ENCODE measurements at regions not wholly inside any gene's neighbourhood (a gene's known extent, or its start where the extent isn't known, plus 50 kb on each side); places are given as distances from the start of the nearest gene placed in this dataset.

DNA sequence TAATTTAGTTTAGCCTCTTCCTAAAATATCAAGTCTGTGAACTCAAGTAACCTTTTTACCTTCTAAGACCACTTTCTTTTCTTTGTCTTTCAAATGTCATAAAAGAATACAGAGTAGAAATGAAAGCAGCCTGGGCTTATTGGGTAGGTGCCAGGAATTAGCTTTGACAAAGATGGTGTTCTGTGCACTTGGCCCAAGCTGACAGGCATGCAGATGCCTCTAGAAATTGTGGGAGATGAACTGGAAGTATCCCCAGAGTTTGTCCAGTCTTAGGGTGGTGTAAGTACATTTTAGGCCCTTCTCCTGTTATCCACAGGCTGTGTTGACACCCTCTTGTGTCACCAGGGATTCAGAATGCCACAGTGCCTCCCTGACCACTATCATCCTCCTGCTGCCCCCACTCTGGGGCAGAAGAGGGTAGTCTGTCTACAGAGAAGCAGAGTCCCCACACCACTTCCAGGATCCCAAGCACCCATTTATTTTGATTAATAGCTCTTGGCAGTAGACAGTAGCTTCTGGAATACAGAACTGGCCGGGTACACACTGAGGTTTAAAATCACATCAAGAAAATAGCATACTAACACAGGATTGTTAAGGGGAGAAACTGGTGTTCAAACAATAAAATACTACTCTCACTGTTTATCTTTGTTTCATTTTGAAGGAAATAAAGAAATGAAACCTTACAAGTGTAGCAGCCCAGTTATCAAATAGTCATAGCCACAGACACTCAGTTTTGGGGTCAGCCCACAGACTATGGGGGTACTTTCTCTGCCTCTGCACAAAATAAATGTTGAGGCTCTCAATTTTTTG lies 343.2 kb downstream of the KCNRG start:
- DNase-seq (ENCODE audit: low read depth): no peak

DNA sequence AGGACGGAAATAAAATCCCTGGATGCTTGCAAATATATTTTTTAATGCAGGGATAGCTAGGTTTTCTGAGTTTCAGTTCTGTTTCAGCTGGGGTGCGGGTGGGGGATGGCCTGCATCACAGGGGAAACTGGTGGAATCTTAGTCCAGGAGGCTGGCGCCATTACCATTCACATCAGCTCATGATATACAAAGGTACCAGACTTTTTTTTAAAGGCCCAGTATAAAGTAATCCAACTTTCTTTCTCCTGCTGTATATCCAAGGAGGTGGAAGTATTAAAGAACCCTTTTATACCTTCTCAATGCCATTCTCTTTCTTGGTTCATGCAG lies 343.8 kb downstream of the KCNRG start:
- no peak for DNase-seq (ENCODE audit: low read depth)

DNA sequence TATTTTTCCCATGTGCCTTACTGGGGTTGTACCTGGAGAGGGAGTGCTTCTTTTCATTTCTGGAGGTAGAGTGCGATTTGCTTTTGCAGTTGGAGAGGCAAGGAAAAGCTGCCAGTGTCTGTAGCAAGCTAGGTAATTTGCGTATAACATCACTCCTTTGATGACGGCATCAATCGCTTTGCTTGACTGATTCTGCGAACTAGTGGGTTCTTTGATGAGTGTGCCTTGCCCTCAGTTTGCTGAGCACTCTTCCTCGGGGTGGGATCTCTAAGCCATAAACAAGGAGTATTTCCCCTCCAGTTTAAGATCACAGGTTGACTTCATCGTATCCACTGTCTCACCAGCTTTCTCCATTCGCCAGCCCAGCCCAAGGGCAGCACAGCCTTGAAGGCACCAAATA lies 344.5 kb downstream of the KCNRG start:
- no peak for DNase-seq (ENCODE audit: low read depth)

DNA sequence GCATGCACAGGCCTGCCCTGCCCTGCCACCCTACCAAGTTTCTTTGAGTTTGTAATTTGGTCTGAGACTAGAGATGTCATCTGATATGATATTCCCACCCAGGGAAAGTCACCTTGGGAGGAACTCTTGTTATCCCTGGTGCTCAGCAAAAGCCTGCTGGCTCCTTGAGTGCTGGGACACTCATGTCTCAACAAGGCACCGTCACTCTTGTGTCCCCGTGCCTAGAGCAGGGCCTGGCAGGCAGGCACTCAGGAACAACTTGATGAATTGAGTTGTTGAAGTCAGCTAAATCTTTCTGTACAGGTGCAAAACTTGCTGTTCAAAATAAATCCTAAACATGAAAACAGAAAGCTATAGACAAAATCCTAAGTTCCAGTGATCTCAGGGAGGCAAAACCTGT lies 345.4 kb downstream of the KCNRG start:
- DNase-seq (ENCODE audit: low read depth): no peak

DNA sequence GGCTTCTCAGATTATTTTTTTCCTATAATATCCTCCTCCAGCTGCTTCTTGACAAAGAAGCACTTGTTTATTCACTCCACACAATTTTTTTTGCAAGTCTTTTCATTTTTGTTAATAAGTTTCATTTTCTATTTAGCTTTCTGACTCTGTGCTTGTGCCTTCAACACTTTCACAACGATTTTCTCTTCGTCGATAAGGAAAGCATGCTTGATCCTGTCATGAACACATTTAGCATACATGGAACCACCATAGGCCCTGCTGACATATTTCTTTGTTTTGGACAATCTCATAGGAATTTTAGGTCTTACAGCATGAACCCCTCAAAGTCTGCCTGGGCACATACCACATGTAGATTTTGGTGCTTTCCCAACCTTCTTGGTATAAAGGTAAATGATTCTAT lies 346.0 kb downstream of the KCNRG start:
- DNase-seq (ENCODE audit: low read depth): no peak

DNA sequence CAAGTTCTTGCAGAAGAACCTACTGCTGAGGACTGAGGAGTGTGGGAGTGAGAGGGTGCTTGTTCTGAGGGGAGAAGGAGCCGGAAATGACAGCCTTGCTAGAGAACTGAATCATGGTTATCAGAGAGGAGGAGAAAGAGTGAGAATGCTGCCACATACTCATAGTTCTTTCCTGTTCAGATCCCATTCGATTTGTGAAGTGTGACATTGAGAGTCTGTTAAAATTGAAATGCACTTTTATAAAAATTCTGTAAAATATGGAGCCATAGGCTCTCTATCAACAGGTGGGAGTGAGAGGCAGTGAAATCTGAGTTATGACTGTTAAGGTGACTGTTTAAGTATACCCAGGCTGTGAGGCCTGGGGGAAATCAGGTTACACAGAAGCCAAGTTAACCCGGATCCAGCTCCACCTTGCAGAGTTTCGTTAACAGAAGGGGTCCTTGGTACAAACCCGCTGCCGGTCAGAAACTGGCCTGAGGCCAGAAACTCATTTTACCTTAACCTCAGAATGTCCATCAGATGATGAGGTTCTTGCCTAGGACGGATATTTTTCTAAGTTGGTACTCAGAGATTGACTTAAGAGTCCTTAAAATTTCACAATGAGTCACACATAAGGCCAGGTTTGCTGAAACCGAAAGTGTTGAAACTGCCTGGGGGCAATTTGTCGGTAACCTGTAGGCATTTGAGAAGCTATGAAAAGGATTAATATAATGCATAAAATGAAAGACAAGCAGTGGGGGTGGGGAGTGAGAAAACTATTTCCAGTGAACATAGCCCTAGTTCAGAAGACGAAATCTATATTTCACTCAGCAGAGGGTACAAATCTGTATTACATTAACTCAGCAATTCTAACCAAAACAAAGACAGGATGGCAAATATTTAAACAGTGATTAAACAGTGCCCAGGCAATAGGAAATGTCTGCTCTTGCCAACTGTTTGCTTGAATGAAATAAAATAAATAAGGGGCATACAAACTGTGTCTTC lies 350.5 kb downstream of the KCNRG start:
- DNase-seq (ENCODE audit: low read depth): no peak

DNA sequence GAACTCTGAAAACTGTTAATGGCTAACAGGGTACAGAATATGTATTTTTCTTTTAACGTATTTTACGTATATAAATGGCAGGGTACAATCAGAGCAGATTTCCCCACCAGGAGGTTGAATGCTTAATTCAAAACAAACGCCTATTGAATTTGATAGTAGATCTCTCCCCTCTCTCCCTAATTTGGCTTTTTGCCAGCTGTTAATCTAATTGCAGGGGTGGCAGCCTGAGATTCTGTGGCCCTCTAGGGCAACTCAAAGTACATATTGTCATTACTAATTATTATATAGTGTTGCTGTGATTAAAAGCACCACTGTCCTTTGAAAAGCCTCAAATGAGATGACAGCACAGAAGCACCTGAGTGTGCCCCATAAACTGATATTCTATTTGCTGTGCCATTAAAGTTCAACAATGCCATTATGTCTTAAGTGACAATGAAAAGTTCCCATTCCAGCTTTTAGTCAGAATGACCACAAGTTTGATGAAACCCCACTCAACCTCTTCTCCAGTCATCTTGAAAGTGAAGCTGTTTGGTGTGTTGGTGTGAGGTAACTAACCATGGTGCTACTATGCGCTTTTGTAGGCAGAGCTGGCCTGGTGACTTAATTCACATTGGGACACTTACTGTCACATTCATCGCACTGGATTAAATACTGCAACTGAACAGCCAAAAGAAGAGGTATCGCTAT lies 351.4 kb downstream of the KCNRG start:
- no peak for DNase-seq (ENCODE audit: low read depth)

DNA sequence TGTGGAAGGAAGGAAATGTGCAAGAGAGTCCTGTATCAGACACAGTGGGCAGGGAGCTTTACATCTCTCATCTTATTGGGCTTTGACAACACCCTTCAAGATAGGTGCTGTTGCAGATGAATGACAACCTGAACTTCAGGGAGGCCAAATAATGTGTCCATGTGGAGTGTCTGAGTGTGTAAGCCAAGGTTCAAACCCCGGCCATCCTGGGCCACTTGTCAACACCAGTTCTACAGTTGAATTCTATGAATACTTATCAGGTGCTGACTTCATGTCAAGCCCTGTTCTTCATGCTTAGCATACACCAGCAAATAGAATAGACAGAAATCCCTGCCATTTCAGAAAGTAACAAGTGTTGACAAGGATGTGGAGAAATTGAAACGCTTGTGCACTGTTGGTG lies 354.4 kb downstream of the KCNRG start:
- no peak for DNase-seq (ENCODE audit: low read depth)

DNA sequence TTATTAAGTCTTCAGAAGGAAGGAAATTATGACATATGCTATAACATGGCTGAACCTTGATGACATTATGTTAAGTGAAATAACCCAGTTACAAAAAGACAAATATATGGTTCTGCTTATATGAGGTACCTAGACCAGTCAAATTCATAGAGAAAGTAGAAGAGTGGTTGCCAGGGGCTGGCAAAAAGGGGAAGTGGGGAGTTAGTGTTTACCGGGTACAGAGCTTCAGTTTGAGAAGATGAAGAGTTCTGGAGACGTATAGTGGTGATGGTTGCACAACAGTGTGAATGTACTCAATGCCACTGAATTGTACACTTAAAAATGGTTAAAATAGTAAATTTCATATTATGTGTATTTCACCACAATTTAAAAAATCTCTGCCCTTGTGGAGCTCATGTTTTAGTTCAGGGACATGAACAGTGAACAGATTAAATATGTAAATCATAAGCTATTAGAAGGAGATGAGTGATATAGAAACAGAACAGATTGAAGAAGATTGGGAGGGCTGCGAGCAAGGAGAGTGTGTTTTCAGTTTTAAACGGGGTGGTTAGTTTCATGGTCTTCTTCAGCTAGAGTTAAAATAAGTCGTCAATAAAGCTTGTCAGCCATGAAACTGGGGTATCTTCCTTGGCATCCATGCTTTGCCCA lies 355.2 kb downstream of the KCNRG start:
- DNase-seq (ENCODE audit: low read depth): no peak

DNA sequence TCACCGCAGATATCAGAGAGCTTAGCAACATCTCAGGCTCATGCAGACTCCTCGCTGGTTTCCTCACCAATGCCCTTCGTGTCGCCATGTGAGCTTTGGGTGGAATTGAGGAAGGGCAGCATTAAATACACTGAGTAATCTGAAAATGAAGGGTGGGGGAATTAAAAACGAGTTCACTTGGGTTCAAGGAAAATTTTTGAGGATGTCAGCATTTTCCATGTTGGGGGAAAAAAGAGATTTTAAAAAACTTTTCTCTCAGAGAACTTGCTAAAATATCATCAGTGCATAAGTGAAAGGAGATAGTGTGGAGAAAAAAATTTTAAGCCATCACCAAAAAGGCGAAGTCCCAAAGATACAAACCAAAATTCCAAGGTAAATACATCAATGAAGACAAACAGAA lies 359.3 kb downstream of the KCNRG start:
- no peak for DNase-seq (ENCODE audit: low read depth)

DNA sequence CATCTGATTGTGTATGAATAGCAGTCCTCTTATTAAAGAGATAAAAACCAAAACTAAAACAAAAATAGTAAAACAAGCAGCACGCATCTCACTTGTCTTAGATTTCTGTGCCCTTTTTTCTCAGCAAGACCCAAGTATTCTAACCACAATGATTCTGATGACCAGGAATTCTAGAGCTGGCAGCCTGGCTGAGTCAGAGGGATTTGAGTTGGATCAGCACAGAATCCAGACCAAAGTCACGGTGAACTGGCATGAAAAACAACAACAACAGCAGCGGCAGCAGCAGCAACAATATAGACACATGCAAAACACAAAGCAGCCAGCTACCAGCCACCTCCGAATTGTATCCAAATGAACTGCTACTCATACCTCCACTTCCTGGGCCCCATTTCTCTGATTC lies 360.5 kb downstream of the KCNRG start:
- no peak for DNase-seq (ENCODE audit: low read depth)

DNA sequence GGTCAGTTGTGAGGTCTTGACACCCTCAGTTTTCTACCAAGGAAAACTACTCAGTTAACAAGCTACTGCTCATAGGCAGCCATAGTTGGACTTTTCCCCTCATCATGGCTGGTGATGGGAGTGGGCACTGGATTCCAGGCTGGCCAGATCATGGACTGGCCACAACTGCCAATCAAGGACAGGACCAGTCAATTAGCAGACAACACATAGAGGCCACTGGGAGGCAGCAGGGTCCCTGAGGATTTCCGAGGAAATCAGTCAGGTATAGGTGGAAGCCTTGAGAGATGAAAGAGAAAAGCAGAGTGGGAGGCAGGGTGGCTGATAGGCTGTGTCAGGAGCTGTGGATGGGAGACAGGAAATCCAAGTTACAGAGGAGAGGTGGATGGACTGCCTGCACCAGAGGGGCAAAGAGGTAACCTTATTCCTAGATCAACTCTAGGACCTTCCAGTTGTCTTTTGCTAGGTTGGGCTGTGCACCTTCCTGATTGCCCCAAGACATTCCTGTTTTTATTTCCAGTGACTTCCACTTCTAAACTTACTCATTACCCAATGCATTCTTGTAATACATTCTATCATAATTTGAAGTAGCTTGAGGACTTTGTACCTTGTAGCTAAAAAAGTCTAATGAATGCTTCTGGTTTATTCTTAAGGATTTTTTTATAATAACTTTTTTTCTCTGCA lies 361.8 kb downstream of the KCNRG start:
- no peak for DNase-seq (ENCODE audit: low read depth)

DNA sequence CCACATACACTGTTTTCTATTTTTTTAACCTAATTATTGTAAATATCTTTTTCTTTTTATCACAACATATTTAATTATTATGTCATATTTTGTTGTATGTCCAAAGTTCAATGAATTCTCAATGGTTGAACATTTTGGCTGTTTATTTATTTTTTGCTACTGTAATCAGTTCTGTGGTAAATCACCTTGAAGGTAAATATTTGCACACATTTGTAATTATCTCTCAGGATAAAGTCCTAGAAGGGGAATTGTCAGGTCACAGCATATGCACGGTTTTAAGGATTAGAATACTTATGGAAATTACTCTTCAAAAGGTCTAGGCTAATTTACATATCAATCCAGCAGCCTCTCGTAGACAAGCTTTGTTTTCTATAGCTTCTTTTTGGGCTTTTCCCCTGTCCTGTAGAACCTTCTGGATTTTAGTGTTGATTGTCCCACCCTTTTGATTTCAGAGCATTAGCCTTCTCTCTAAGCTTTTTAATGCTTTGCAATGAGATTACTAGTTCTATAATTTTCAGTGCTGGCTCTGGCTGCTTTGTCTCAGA lies 362.6 kb downstream of the KCNRG start:
- no peak for DNase-seq (ENCODE audit: low read depth)

DNA sequence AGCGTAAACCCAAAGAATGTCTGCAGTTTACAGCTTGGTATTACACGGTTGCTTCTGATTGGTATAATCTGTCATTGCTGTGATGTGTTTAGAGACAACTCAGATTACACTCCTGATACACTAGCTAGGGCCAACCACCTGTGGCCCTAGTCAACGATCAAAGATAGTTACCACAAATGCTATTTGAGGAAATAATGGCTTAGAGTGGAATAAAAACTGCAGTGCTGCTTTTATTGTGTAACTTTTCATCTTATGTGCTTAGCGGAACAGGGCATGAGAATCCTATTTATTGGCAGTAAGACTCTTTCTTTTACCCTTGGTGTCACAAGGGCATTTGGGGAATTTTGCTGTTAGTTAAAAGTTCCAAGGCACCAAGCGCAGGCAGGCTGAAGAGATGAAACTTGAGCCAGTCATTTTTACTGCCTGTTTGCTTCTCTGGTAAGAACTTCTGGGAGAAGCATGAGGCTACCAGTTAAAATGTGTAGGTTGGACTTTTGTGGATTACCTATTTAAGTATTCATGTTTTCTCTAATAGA lies 363.3 kb downstream of the KCNRG start:
- DNase-seq (ENCODE audit: low read depth): no peak

DNA sequence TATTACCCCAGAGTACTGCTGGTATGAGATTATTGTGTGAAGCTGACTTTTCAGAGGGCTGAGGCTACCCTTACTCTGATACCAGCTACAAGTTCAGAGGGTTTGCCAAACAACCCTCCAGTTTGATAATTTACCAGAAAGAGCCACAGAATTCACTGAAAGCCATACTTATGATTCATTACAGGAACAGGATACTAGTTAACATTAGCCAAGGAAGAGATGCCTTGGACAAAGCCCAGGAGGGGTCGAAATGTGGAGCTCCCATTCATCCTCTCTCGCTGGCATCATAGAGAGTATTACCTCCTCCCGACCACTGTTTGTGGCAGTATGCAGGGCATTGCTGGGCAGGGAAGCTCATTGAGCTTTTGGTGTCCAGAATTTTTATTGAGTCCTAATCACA lies 364.3 kb downstream of the KCNRG start:
- no peak for DNase-seq (ENCODE audit: low read depth)

DNA sequence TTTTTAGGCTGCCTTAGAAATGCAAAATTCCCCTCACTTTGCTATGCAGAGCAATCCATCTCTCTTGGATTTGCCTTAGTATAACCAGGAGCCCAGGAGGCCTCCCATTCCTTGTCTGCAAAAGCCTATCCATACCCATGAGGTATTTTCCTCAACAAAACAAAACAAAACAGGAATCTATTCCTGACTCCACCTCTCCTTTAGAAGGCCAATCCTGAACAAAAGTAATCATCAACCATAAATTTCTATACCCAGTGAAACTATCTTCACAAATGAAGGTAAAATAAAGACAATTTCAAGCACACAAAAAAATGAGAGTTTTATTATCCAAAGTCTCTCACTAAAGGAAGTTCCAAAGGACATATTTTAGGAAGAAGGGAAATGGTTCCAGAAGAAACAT lies 365.7 kb downstream of the KCNRG start:
- DNase-seq (ENCODE audit: low read depth): no peak

DNA sequence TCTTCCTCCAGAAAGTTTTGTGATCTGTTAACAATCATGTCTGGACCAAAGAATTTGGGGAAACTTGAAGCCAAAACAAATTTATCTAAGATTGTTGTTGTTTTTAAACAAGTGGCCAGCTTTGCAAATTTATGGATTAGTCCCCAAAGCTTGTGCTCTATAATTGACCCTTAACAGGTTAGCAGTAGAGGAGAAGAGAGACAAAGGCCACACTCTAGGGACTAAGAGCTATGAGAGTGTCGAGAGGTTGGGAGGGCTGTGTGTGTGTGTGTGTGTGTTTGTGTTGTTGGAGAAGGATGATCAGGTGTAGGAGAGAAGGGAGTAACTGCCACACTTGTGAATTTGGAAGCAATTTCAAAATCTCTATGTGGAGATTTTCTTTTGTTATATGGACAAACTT lies 367.3 kb downstream of the KCNRG start:
- DNase-seq (ENCODE audit: low read depth): no peak

DNA sequence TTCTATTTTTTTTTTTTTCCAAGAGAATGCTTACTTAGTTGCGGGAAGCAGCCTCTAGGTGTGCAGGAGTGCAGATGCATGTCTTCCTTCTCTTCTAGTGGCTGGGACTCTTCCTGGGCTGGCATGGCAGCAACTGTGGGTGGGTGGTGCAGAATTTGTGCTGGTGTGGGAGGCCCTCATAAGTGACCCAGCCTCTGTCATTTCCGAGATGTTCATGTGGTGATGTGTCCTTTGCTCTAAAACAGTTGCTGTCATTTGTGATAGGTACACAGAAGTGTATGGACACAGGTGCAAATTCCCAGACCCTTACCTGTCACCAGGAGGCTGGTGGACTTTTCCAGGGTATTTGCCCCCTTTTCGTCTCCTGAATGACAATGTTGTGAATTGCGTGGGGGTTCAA lies 367.7 kb downstream of the KCNRG start:
- no peak for DNase-seq (ENCODE audit: low read depth)

DNA sequence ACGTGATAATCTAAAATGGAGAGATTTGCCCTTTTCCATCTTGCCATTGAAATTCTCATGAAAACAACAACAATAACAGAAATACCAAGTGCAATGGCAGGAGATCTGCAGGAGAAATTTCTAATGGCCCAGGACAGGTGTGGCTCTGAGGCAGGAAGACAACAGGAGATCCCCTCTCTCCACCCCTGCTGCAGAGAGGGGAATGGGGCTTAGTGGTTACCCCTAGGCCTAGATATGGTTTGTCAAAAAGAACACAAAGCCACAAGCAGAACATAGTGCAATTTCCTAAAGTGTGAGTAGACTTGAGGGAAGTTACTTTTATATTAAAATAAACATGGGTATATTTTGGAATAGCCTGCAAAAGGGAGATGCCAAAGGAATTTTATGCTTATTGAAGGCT lies 369.5 kb downstream of the KCNRG start:
- DNase-seq (ENCODE audit: low read depth): no peak

DNA sequence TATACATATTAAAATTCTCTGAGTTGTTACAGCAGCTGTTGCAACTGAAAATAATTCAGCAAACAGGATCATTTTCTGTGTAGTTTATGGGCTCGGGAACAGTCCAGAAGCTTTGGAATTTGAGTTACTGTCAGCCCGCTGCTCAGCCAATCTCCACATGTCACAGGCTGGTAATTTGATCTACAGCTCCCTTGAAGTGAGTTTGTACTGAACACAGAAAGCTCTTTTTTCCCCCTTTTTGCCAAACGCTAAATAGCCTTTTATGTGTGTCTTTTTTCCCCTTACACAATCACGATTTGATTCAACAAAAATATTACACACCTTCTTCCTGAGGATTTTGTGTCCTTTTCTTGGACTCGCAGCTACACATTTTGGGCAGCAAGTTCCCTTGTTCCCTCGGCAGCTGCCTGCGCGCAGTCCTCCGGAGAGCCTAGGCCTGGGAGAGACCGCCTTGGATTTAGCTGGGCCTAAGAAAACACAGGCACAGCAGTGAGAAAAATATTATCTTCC lies 371.4 kb downstream of the KCNRG start:
- DNase-seq (ENCODE audit: low read depth): no peak

DNA sequence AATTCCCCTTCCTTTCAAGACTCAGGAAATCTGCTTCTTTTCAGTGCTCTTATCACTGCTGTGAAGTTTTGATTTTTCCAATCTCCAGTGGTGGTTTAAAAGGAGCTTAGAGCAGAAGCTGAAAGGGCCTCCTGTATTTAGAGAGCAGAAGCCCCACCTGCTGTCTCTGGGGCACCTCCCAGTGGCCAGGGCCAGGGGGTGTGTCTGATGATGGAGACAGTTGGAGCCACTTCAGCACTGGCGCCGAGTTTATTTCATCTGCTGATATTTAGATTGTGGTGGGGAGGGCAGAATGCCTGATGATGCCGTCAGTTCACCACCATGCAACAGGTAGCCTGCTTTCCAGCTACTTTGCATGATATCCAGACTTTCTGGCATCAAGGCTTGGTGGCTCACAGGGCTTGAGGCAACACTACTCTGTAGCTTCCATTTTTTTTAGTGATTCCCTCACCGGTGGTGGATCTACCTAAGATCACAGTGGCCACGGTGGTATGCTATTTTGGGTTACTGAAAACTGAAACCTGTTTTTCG lies 371.9 kb downstream of the KCNRG start:
- DNase-seq (ENCODE audit: low read depth): peak; percentile 17

Data from activated T-cell treated with anti-CD3 and anti-CD28 coated beads for 1 hour (primary cell).